Esophagus mucosa (tissue), 1 donor: ENCODE measurements at regions not wholly inside any gene's neighbourhood (a gene's known extent, or its start where the extent isn't known, plus 50 kb on each side); places are given as distances from the start of the nearest gene placed in this dataset.
"Not testable (repeated sequence)": the region's sequence is repeated elsewhere in the genome, so short reads cannot be mapped to it uniquely, and the experiment has no call there.

ENCODE experiments used
- ATAC-seq: fragments of 200-7000 bp; cut with Tn5 transposase; one replicate; pipeline ENCODE4 v1.9.1; 2020
- donor health status: DM: yes; HTN: yes; CAD: no.

DNA sequence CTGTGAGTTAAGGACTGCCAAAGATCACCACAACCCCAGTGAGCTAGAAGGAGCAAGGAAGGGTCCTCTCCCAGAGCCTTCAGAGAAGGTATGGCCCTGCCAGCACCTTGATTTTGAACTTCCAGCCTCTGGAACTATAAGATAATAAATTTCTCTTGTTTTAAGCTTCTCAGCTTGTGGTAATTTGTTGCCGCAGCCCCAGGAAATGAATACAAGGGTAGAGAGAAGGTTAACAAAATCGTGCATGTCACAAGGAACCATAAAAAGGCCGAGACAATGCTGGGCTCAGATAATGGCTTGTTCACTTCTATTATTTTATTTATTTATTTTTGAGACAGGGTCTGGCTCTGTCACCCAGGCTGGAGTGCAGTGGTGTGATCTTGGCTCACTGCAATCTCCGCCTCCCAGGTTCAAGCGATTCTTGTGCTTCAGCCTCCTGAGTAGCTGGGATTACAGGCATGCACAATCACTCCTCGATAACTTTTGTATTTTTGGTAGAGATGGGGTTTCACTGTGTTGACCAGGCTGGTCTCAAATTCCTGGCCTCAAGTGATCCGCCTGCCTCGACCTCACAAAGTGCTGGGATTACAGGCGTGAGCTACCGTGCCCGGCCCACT is 71.5 kb downstream of the WSB1 start:
- not testable (repeated sequence) for ATAC-seq

DNA sequence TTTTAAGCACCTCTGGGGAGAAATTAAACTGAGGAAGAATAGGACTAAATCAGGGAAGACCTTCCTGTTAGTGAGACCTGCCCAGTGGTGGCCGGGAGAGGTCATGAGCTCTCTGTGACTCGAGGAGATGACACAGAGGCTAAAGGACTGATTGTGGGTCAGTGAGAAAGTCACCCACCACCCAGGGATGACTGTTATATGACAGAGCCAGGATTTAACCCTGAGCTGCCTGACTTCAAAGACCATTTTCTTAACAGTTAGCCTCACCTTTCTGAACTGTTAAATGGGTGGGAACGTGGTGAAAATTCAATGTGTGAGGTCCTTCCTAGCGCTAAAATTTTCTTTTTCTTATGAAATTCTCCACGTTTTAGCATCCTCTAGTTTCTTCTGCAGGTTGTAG is 72.5 kb downstream of the WSB1 start:
- ATAC-seq = peak; percentile 33

- no peak for ATAC-seq
Observed at GRCh38 chr17:27367121-27367981, 73.4 kb downstream of the WSB1 start.

DNA sequence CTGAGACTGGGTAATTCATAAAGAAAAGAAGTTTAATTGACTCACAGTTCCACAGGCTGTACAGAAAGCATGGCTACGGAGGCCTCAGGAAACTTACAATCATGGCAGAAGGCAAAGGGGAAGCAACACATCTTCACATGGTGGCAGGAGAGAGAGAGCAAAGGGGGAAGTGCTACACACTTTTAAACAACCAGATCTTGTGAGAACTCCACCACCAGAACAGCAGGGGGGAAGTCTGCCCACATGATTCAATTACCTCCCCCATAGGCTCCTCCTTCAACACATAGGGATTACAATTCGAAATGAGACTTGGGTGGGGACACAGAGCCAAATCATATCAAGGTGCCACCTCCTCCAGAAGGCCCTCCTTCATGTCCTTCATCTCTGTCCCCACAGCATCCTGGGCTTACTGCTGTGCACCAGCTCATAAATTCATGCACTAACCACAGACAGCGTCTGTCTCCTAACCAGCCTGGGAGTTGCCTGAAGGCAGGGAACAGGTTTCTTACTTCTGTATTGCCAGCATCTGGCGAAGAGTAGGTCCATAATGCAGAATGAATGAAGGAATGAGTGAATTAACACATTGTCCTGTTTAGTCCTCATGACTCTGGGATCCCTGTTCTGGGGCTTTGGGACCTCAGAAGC is 74.4 kb downstream of the WSB1 start:
- no peak for ATAC-seq

DNA sequence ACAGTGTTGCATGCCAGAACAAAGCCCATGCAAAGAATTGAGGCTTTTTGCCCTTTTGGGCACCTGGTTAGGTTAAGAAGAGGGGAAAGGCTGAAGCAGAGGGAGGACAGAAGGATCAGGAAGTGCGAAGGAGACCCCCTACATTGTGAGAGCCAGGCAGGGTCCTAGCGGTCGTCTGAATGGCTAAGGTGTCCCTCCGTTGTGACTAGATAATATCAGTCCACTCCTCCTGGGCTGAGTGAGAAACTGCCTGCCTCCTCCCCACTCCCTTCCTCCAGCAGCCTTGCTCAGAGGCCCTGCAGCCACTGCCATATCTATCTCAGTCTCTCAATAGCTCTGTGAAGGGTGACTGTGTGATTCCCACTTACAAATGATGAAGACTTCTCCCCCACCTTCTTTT is 75.1 kb downstream of the WSB1 start:
- ATAC-seq = no peak

GRCh38 chr17:27370776-27371175 is 76.9 kb downstream of the WSB1 start:
- ATAC-seq = no peak

- not testable (repeated sequence) for ATAC-seq
Observed at GRCh38 chr17:27373695-27374094, 79.8 kb downstream of the WSB1 start.

GRCh38 chr17:27376637-27377547 is 79.4 kb upstream of the KSR1 start:
- ATAC-seq = no peak

DNA sequence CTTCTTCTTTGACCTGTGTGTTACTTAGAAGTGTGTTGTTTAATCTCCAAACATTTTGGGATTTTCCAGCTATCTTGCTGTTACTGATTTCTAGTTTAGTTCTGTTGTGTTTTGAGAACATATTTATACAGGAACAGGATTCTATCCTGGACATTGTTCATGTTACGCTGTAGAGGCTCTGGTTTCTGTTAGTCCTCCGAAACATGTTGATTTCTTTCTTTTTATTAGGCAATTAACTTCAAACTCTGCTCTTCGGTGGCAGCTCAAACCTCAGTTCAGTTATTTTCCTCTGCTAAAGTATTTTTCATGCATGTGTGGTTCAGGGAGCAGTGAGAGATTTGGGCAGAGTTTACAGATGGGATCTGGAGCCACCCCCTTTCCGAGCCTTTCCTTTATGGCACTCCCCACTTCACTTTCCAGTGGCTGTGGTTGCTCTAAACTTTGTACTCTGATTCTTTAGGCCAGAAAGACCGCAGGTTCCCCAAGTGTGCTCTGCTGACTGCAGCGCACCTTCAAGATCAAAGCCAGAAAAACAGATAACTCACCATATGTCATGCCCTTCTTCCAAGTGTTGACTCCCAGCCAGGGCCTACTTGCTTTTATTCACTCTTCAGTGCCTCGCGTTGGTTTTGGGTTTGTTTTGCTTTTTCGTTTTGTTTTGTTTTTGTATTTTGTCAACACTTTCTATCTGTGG is 77.6 kb upstream of the KSR1 start:
- ATAC-seq = no peak

DNA sequence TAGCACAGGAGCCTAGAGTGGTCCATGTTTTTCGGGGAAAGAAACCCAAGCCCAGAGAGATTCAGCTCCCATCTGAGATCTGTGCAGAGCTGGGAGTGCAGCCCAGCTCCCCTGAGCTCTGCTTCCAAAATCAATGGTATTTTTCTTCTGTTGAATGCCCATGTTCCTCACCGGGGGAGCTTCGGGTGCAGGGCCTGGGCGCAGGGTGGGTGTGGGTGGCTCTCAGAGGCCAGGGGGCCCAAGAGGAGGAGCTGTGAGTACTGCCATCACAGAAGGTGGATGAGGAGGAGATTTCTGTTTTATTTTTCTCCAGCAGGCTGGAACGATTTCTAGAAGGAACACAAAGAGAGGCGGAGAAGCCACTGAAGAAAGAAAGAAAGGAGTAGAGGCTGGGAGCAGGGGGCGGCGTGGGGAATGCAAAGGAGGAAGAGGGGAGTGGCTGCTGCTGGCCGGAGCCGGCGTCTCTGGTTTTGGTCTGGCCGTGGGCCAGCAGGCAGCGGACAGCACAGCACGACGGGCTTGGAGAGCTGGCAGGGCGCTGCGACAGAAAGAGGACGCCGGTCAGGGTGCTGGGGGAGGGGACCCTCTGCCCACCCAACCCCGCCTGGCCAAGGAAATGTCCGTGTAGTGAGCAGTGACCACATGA is 76.2 kb upstream of the KSR1 start:
- no peak for ATAC-seq

DNA sequence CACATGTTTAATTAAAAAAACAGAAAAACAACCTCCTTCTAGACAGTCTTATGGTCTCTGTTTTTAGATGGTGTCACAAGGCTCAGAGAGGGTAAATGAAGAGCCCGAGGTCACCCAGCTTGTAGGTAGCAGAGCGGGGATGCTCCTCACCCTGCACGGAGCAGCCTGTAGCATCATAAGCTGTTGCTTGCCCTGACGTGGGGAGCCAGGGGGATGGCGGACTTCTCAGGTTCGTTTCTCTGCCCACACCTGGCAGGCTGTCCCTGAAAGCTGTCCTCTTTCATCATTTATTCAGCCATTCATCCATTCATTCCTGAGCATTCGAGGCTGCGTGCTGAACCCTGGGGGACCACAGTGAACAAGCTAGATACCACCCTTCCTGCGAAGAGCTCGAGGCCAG is 75.7 kb upstream of the KSR1 start:
- no peak for ATAC-seq

GRCh38 chr17:27381007-27381501 is 75.2 kb upstream of the KSR1 start:
- ATAC-seq = peak; percentile 75

GRCh38 chr17:27382025-27382424 is 74.2 kb upstream of the KSR1 start:
- no peak for ATAC-seq

DNA sequence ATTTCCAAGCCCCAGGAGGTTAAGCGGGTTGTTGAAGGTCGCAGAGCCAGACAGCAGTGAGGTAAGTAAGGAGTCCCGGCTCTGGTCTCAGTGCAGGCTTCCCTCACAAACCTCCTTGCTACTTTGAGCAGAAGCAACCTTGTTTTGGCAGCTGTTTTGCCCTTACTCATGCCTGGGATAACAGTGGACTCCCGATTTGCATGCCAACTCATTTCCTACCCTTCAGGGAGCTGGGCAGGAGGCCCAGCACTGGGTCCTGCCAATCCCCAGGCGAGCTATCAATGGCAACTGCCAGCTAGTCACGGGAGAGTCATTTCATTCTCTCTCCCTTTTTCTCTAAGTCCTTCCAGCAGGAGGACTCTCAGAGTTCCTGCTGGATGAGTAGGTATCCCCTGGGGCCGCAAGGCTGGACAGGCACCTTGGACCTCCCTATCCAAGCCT is 72.0 kb upstream of the KSR1 start:
- peak; percentile 83 for ATAC-seq

DNA sequence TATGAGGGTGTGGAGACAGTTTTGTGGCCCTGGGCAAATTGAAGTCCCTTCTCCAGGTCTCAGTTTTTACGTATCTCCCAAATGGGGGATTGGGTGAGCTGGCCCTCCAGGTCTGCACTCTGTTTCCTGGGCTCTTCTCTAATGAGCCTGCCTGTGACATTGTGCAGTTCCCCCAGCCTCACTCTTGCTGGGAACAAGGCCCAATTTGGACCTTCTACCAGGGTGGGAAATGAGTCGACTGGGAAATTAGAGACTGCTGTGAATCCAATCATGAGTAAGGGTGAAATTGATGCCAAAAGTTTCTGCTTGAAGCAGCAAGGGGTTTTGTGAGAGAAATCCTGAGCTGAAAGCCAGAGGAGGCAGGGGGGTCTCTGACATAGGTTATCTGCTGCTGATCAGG is 71.5 kb upstream of the KSR1 start:
- no peak for ATAC-seq

DNA sequence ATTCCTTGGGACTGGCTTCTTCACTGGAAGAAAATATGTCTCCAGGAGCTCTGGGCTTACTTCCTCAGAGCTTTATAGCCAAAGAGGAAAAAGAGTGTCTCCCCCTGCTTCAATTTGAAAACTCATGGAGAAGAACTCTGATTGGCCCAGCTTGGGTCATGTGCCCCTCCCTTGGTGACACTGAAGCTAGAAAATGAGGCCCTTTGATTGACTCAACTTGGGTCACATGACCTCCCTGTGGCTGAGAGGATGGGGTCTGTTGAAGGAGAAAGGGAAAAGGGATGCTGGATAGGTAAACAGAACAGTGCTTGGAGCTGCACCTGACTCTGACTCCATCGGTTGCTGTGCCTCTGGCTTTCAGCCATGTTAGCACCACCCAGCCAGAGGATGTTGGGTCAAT is 70.6 kb upstream of the KSR1 start:
- no peak for ATAC-seq

DNA sequence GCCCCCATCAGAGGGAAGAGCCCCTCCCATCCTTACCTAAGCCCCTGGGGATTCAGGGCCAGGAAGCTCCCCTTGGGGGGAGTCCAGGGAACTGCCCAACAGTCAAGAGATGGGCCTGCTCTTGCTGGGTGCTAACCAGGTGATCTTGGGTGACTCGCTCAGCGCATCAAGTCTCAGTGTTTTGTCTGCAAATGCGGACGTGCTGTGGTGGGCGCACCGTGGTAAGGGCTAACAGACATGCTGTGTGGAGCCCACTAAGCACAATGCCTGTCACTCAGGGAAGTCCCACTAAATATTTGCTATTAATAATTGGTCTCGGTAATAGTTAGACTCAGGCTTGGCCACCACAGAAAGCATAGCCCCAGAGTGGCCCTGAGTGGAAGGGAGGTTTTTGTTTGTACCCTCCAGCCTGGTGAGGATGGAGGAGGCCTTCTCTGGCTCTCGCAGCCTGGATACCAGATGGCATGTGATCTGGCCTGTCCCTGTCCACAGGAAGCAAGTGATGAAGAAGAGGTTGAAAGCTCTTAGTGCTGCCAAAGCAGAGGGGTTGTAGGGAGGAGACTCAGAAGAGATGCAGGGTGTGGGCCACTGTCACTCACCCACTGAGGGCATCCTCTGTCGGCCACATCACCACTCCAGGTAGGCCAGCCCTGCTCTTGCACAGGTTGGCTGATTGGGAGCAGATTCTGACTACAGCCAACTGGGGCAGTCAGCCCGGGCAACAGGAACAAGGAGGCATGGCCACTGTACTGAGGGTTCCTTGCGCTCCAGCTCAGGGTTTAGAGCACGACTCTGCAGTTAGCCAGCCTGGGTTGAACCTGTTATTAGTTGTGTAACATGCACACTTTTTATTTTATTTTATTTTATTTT is 69.8 kb upstream of the KSR1 start:
- no peak for ATAC-seq

DNA sequence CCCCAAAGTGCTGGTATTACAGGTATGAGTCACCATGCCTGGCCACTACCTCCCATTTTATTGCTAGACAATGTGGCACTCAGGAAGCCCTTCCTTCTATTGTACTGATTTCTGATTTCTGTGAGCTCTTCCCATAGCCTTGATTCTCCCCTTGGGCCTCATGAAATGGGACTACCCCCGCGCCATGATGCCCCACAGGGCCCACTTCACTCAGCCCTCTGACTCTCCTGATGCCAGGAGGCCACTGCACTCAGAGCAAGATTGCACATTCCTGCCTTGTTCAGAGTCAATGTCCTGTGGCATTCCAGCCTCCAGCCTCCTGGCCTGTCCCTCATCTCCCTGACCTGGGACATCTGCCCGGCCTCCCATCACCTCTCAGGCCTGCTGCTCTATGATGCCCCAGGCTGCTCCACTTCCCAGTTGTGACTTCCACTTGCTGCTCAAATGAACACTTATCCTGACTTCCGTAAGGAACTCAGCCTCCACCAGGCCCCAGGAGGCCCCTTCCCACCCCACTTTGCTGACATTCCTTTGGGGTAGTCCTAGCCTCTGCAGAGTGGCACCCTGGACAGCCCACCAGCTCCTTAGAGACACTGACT is 66.6 kb upstream of the KSR1 start:
- ATAC-seq = no peak

DNA sequence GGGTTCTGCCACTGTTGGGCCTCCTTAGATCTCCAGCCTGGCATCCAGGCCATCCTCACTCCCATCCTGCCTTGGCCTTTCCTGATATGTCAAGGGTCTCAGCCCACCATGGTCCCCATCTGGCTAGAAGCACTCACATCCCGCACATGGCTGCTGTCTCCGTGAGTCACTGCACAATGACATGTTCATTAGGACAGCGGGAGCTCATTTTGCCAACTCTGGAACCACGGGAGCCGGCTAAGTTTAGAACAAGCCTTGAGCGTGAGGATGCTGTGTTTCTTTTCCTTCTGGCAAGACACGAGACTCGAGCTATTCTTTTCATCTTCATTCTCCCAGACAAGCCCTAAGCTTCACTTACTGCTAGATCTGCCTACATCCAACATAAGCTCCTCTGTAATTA is 65.7 kb upstream of the KSR1 start:
- ATAC-seq = no peak

GRCh38 chr17:27391427-27391826 is 64.8 kb upstream of the KSR1 start:
- no peak for ATAC-seq
